Choroid plexus epithelial cell (primary cell): ENCODE measurements at regions not wholly inside any gene's neighbourhood (a gene's known extent, or its start where the extent isn't known, plus 50 kb on each side); places are given as distances from the start of the nearest gene placed in this dataset.

ENCODE experiments used
- DNase-seq: peaks from one replicate; pipeline ENCODE4 v3.0.0-alpha.2; 2010; ENCODE audit warnings: low read depth
- H3K4me3 ChIP-seq: 2 replicates; pipeline ENCODE4 v1.5.1; 2011; ENCODE audit warnings: low read depth, mild to moderate bottlenecking, control low read depth, low read length, moderate library complexity
- TF ChIP-seq, protein P1 (sequence below): conservative IDR thresholded peaks from 2 replicates; pipeline ENCODE4 v1.5.1; 2011; ENCODE audit warnings: low read depth, mild to moderate bottlenecking, control low read depth, inconsistent platforms, low read length, moderate library complexity

DNA sequence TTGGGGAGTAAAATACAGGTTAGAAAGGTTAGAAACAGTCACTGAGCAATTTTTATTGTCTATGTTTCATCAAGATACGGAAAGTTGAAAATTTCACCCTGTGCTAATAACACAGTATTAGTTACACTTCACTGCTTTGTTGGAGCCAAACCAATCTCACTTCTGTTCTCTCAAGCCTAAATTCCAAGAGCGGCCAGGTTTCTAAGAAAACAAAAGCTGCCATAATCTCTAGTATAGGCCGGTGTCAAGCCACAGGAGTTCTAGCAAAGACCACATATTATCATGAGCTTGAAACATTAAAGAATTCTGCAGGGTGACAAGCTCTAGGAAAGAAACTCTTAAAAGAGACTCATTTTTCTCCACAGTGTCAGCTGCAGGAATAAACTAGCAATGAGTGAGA, 128.7 kb downstream of the TXNL1 start:
- TF ChIP-seq, protein P1, sequence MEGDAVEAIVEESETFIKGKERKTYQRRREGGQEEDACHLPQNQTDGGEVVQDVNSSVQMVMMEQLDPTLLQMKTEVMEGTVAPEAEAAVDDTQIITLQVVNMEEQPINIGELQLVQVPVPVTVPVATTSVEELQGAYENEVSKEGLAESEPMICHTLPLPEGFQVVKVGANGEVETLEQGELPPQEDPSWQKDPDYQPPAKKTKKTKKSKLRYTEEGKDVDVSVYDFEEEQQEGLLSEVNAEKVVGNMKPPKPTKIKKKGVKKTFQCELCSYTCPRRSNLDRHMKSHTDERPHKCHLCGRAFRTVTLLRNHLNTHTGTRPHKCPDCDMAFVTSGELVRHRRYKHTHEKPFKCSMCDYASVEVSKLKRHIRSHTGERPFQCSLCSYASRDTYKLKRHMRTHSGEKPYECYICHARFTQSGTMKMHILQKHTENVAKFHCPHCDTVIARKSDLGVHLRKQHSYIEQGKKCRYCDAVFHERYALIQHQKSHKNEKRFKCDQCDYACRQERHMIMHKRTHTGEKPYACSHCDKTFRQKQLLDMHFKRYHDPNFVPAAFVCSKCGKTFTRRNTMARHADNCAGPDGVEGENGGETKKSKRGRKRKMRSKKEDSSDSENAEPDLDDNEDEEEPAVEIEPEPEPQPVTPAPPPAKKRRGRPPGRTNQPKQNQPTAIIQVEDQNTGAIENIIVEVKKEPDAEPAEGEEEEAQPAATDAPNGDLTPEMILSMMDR = no peak
- H3K4me3 ChIP-seq = no peak overlapping the region
- DNase-seq = peak; percentile 17

- no peak overlapping the region for H3K4me3 ChIP-seq
- DNase-seq = no peak
- TF ChIP-seq, protein P1 = no peak
These were observed 129.9 kb downstream of the TXNL1 start for GRCh38 chr18:56508370-56509036.

GRCh38 chr18:56505971-56506370, 132.4 kb downstream of the TXNL1 start:
- TF ChIP-seq, protein P1 = no peak
- no peak overlapping the region for H3K4me3 ChIP-seq
- DNase-seq = no peak

DNA sequence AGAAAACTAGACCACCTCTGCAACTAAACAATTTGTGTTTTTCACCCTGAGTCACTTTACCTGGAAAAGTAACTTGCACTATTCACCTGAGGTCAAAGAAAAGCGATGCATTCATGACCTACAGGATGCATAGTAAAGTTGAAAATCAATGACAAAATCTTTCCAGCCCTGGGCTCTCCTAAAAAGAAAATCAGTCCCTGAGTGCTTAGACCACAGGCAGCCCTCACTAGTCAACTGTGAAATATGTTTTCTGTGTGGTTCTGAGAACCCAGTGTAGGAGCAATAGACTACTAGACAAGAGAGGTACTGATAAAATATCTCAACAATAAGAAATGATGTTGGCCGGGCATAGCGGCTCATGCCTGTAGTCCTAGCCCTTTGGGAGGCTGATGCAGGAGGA, 133.1 kb downstream of the TXNL1 start:
- no peak for DNase-seq
- no peak overlapping the region for H3K4me3 ChIP-seq
- TF ChIP-seq, protein P1 = no peak

GRCh38 chr18:56501896-56502295, 136.5 kb downstream of the TXNL1 start:
- H3K4me3 ChIP-seq = no peak overlapping the region
- TF ChIP-seq, protein P1 = no peak

GRCh38 chr18:56495884-56496283, 142.5 kb downstream of the TXNL1 start:
- TF ChIP-seq, protein P1 = no peak
- H3K4me3 ChIP-seq = no peak overlapping the region
- DNase-seq = no peak

More at GRCh38 chr18:56501896-56502295, 136.5 kb downstream of the TXNL1 start:
- DNase-seq = peak; percentile 28

DNA sequence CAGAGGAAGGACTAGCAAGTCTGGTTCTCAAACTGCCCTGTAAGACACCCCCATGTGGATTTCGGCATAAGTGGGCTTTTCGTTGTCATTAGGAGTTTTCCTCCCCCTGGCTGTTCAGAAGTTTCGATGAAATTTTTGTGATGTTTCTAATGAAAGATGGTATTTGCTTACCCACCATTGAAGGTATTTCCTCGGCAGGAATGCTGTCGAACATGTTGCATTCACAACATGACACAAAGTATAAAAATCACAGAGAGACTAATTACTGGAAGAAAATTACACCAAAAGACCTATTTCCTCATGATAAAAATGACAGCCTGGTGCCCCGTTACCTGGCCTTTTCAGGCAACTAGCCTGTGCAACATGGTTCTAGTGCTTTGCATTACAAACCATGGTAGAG, 144.9 kb downstream of the TXNL1 start:
- no peak overlapping the region for H3K4me3 ChIP-seq
- no peak for DNase-seq
- TF ChIP-seq, protein P1 = no peak
